Endodermal cell (in vitro differentiated cells): ENCODE measurements at regions not wholly inside any gene's neighbourhood (a gene's known extent, or its start where the extent isn't known, plus 50 kb on each side); places are given as distances from the start of the nearest gene placed in this dataset.
A peak's percentile ranks its signal among the peaks of the same experiment; 100 is the strongest.

Experiments
- DNase-seq: peaks from one replicate; pipeline ENCODE4 v3.0.0-alpha.2; 2017
- H3K27ac ChIP-seq: 2 replicates; pipeline ENCODE4 v1.5.1; 2013; ENCODE audit warnings: mild to moderate bottlenecking, low read depth, low read length, moderate library complexity
- H3K27me3 ChIP-seq: 2 replicates; pipeline ENCODE4 v1.6.1; 2013; ENCODE audit warnings: mild to moderate bottlenecking, low read length, moderate library complexity; ENCODE audit not compliant: insufficient read depth, control insufficient read depth, poor library complexity, severe bottlenecking
- H3K36me3 ChIP-seq: 2 replicates; pipeline ENCODE4 v1.7.0; 2013; ENCODE audit warnings: mild to moderate bottlenecking, low read length, moderate library complexity; ENCODE audit not compliant: control insufficient read depth, insufficient read depth
- H3K4me1 ChIP-seq: one replicate; pipeline ENCODE4 v1.7.0; 2013; ENCODE audit warnings: low read length; ENCODE audit not compliant: control insufficient read depth, insufficient read depth
- H3K4me3 ChIP-seq: 2 replicates; pipeline ENCODE4 v1.5.1; 2013; ENCODE audit warnings: mild to moderate bottlenecking, low read length, moderate library complexity
- H3K9ac ChIP-seq: 2 replicates; pipeline ENCODE4 v1.6.1; 2013; ENCODE audit warnings: mild to moderate bottlenecking, low read length, moderate library complexity; ENCODE audit not compliant: poor library complexity, severe bottlenecking; ENCODE audit errors: extremely low read depth
- H3K9me3 ChIP-seq: 2 replicates; pipeline ENCODE4 v1.6.1; 2013; ENCODE audit warnings: mild to moderate bottlenecking, low read length, moderate library complexity; ENCODE audit not compliant: control insufficient read depth
- H3K27ac Mint-ChIP-seq: 2 replicates; pipeline ENCODE4 v1.8.0; 2020; ENCODE audit warnings: mixed read lengths
- H3K27me3 Mint-ChIP-seq: 2 replicates; pipeline ENCODE4 v1.8.0; 2021; ENCODE audit warnings: mild to moderate bottlenecking, mixed read lengths; ENCODE audit not compliant: insufficient read depth
- H3K36me3 Mint-ChIP-seq: 2 replicates; pipeline ENCODE4 v1.8.0; 2020; ENCODE audit warnings: low read depth, mixed read lengths
- H3K4me1 Mint-ChIP-seq: 2 replicates; pipeline ENCODE4 v1.8.0; 2020; ENCODE audit warnings: mixed read lengths
- H3K4me3 Mint-ChIP-seq: 2 replicates; pipeline ENCODE4 v1.8.0; 2020; ENCODE audit warnings: mild to moderate bottlenecking, moderate library complexity, mixed read lengths
- H3K9me3 Mint-ChIP-seq: 2 replicates; pipeline ENCODE4 v1.8.0; 2020; ENCODE audit warnings: mild to moderate bottlenecking, mixed read lengths
- WGBS, 2 experiments: methylation state at CpG; one replicate each; pipeline versions ENCODE4 v1.1.5 to v1.1.7; 2013; ENCODE audit warnings: missing lambda C conversion rate in 2 of 2, mixed read lengths in 1 of 2; ENCODE audit not compliant: insufficient coverage in 1 of 2, insufficient read length in 1 of 2; 5-methylcytosine and 5-hydroxymethylcytosine counted together
- TF ChIP-seq, protein P1 (sequence below): fragments of 200-600 bp; sonication (generic); conservative IDR thresholded peaks from 2 replicates; pipeline ENCODE4 v1.5.0; 2021; ENCODE audit warnings: antibody characterized with exemption, mild to moderate bottlenecking

DNA sequence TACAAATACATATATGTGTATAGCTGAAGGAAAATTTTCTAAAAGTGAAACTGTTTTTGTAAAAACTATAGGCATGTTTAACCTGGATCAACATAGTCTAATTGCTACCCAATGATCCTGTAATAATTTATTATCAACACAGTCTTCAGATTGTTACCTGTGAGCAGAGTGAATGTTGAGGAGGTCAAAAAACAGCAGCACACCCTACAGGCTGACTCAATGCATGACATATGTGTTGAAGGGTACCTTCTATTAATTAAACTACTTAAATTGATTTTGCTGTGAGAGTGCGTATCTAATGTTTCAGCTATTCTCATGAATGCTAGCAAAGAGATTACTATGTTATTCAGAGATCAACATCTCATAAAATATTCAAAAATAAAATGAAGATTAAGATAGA is 411.4 kb downstream of the TNS3 start:
- Histone ChIP-seq H3K9me3 (peaks cover 3% of the 10 kb centered on the region), H3K9ac (no peak overlapping the region), H3K4me3 (no peak overlapping the region), H3K36me3 (no peaks in the 10 kb centered on the region), H3K27me3 (no peaks in the 10 kb centered on the region), H3K27ac (no peak overlapping the region), H3K4me1 (peaks cover 4% of the 10 kb centered on the region)
- no peaks in the 10 kb centered on the region for H3K36me3 Mint-ChIP-seq
- TF ChIP-seq, protein P1, sequence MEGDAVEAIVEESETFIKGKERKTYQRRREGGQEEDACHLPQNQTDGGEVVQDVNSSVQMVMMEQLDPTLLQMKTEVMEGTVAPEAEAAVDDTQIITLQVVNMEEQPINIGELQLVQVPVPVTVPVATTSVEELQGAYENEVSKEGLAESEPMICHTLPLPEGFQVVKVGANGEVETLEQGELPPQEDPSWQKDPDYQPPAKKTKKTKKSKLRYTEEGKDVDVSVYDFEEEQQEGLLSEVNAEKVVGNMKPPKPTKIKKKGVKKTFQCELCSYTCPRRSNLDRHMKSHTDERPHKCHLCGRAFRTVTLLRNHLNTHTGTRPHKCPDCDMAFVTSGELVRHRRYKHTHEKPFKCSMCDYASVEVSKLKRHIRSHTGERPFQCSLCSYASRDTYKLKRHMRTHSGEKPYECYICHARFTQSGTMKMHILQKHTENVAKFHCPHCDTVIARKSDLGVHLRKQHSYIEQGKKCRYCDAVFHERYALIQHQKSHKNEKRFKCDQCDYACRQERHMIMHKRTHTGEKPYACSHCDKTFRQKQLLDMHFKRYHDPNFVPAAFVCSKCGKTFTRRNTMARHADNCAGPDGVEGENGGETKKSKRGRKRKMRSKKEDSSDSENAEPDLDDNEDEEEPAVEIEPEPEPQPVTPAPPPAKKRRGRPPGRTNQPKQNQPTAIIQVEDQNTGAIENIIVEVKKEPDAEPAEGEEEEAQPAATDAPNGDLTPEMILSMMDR = peak; percentile 77
- no CpG with 5 or more reads among the region's 1 CpG for WGBS, 2 experiments
- no peak for DNase-seq
- H3K4me1 Mint-ChIP-seq = peaks cover 3% of the 10 kb centered on the region
- no peak overlapping the region for H3K27ac Mint-ChIP-seq
- H3K27me3 Mint-ChIP-seq = peaks cover 4% of the 10 kb centered on the region
- no peak overlapping the region for H3K4me3 Mint-ChIP-seq
- peaks cover 4% of the 10 kb centered on the region for H3K9me3 Mint-ChIP-seq

DNA sequence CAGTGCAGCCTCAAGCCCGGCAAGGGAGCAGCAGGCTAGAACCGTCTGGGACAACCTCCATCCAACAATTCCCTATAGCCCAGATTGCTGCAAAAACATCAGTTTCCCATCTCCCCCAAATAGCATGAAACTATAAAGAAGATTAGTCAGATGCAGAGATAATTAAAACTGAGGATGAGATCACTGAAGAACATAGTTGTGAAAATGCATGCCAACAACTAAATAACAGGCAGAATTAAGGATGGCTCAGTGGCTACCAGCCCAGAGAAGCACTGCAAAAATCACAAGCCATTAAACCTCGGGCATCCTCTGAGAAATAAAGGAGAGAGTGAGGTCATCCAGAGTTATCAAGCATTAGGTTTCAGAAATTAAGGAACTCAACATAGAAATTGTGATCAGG is 427.1 kb downstream of the TNS3 start:
- DNase-seq = no peak
- no peak overlapping the region for H3K27ac Mint-ChIP-seq
- H3K36me3 Mint-ChIP-seq = no peaks in the 10 kb centered on the region
- H3K4me3 Mint-ChIP-seq = no peak overlapping the region
- H3K4me1 Mint-ChIP-seq = peaks cover 4% of the 10 kb centered on the region
- peaks cover 14% of the 10 kb centered on the region for H3K9me3 Mint-ChIP-seq
- Histone ChIP-seq H3K36me3 (no peaks in the 10 kb centered on the region), H3K9me3 (peaks cover 15% of the 10 kb centered on the region), H3K27ac (no peak overlapping the region), H3K9ac (no peak overlapping the region), H3K4me3 (no peak overlapping the region), H3K27me3 (no peaks in the 10 kb centered on the region), H3K4me1 (no peaks in the 10 kb centered on the region)
- TF ChIP-seq, protein P1 = no peak
- no peaks in the 10 kb centered on the region for H3K27me3 Mint-ChIP-seq
- WGBS, 2 experiments = 60 to 84% methylated on average over 1 to 3 of the region's 3 CpGs

DNA sequence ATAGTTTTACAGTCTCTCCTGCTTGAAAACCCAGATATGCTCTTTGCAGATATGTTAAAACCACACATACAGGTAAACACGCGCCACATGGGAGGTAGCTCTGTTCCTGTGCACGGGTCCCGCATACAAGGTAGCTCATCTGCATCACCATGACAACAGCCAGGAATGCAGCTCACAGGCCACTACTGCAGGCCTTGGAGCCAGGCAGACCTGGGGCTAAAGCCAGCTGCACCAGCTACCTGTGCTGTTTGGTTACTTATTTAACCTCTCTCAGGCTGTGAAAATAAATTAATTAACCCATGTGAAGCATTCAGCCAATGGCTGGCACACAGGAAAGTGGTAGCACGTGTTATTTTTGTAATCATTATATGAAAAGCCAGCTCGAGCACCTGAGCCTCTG is 428.3 kb downstream of the TNS3 start:
- TF ChIP-seq, protein P1 = no peak
- Histone ChIP-seq H3K4me3 (no peak overlapping the region), H3K9me3 (peaks cover 3% of the 10 kb centered on the region), H3K27me3 (no peaks in the 10 kb centered on the region), H3K27ac (no peak overlapping the region), H3K36me3 (no peaks in the 10 kb centered on the region), H3K9ac (no peak overlapping the region), H3K4me1 (no peaks in the 10 kb centered on the region)
- peaks cover 4% of the 10 kb centered on the region for H3K4me1 Mint-ChIP-seq
- H3K27me3 Mint-ChIP-seq = no peaks in the 10 kb centered on the region
- no peak overlapping the region for H3K27ac Mint-ChIP-seq
- no peak overlapping the region for H3K4me3 Mint-ChIP-seq
- DNase-seq = peak; percentile 83
- no peaks in the 10 kb centered on the region for H3K36me3 Mint-ChIP-seq
- WGBS, 2 experiments = 65 to 68% methylated on average over 6 of the region's 6 CpGs
- peaks cover 2% of the 10 kb centered on the region for H3K9me3 Mint-ChIP-seq
